ENCODE measurements at regions not wholly inside any gene's neighbourhood (a gene's known extent, or its start where the extent isn't known, plus 50 kb on each side); places are given as distances from the start of the nearest gene placed in this dataset.
"Not testable (repeated sequence)": the region's sequence is repeated elsewhere in the genome, so short reads cannot be mapped to it uniquely, and the experiment has no call there.

DNA sequence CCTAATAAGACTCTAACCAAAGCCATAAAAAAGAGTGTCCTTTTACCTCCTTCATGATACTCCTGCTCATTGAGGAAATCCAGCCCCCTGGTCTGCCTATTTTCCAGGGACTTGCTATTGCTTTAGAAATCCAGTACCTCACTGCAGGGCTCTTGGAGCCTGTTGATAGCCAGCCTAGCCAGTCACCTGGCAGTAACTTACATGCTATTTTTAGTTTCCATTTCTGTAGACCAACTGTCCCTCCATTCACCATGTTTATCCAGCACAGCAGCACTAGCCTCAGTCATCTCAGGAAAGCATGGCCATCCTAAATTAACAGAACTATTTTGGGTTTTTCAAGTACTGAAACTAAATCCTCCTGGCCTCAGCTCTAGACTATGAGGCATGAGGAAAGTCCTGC, 91.5 kb upstream of the PHF24 start:
- H3K4me3 Mint-ChIP-seq = no peak overlapping the region
- peaks cover 11% of the 10 kb centered on the region for H3K9me3 Mint-ChIP-seq
- POLR2A ChIA-PET = no interaction called here
- no peaks in the 10 kb centered on the region for H3K36me3 Mint-ChIP-seq (ENCODE audit: low read depth)
- TF ChIP-seq, protein P1, sequence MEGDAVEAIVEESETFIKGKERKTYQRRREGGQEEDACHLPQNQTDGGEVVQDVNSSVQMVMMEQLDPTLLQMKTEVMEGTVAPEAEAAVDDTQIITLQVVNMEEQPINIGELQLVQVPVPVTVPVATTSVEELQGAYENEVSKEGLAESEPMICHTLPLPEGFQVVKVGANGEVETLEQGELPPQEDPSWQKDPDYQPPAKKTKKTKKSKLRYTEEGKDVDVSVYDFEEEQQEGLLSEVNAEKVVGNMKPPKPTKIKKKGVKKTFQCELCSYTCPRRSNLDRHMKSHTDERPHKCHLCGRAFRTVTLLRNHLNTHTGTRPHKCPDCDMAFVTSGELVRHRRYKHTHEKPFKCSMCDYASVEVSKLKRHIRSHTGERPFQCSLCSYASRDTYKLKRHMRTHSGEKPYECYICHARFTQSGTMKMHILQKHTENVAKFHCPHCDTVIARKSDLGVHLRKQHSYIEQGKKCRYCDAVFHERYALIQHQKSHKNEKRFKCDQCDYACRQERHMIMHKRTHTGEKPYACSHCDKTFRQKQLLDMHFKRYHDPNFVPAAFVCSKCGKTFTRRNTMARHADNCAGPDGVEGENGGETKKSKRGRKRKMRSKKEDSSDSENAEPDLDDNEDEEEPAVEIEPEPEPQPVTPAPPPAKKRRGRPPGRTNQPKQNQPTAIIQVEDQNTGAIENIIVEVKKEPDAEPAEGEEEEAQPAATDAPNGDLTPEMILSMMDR (IDR thresholded peaks at IDR 0.05) = no peak
- ATAC-seq (no peak), DNase-seq (no peak)
- H3K27ac Mint-ChIP-seq = no peak overlapping the region
- no peaks in the 10 kb centered on the region for H3K4me1 Mint-ChIP-seq (ENCODE audit: low read depth)
- CTCF ChIA-PET = interaction anchor here (1.0 kb wide), 1 partner anchor 9 kb away, joined by 3 read pairs; no protein-coding TSS in a partner anchor
- peaks cover 14% of the 10 kb centered on the region for H3K27me3 Mint-ChIP-seq
- intact Hi-C loops (cut with micrococcal nuclease) = no loop called here

DNA sequence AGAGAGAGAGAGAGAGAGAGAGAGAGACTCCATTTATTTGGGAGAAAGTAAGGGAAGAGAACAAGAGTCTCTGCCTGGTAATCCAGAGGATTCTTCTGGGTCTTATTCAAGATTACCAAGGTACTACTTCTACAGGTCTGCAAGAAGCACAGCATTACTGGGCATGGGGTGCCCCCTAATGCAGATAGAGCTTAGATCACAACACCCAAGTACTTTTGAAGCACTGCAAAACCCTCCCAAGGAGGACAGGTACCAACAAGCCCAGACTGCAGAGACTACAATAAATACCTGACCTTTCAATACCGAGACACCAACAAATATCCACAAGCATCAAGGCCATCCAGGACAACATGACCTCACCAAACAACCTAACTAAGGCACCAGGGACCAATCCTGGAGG, 94.7 kb upstream of the PHF24 start:
- H3K4me1 Mint-ChIP-seq (ENCODE audit: low read depth) = no peaks in the 10 kb centered on the region
- no peak for DNase-seq
- peaks cover 22% of the 10 kb centered on the region for H3K27me3 Mint-ChIP-seq
- no peak overlapping the region for H3K27ac Mint-ChIP-seq
- CTCF ChIA-PET = interaction anchor here (1.3 kb wide), 1 partner anchor 20 kb away, joined by 3 read pairs; no protein-coding TSS in a partner anchor
- POLR2A ChIA-PET = no interaction called here
- no peak for ATAC-seq
- intact Hi-C loops (cut with micrococcal nuclease) = no loop called here
- H3K36me3 Mint-ChIP-seq (ENCODE audit: low read depth) = no peaks in the 10 kb centered on the region
- H3K9me3 Mint-ChIP-seq = peaks cover 18% of the 10 kb centered on the region
- no peak overlapping the region for H3K4me3 Mint-ChIP-seq
- TF ChIP-seq, protein P1 (IDR thresholded peaks at IDR 0.05) = no peak

DNA sequence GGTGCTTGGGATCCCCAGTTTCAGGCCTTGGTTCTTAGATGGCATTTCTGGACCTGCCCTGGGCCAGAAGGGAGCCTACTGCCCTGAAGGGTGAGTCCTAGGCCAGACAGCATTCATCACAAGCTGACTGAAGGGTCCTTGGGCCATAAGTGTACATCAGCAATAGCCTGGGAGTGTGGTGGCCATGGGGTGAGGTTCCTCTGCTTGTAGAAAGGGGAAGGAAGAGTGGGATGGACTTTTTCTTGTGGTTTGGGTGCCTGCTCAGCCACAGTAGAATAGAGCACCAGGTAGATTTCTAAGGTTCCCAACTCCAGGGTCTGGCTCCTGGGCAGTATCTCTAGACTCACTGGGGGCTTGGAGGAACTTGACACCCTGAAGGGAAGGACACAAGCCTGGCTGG, 95.2 kb upstream of the PHF24 start:
- ChIA-PET CTCF (no interaction called here), POLR2A (no interaction called here)
- no peaks in the 10 kb centered on the region for H3K4me1 Mint-ChIP-seq (ENCODE audit: low read depth)

DNA sequence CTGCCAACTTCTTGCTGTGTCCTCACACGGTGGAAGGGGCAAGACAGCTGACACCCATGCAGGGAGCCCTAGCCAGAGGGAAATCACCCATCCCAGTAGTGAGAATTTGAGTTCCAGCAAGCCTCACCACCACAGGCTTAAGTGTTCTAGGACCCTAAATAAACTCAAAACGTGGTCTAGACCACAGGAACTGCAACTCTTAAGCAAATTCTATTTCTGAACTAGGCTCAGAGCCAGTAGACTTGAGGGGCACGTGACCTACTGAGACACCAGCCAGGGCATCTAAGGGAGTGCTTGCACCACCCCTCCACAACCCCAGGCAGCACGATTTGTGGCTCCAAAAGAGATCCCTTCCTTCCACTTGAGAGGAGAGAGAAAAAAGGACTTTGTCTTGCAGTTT, 96.0 kb upstream of the PHF24 start:
- peaks cover 21% of the 10 kb centered on the region for H3K9me3 Mint-ChIP-seq
- TF ChIP-seq, protein P1 (IDR thresholded peaks at IDR 0.05) = no peak
- DNase-seq (no peak), ATAC-seq (no peak)
- intact Hi-C loops (cut with micrococcal nuclease) = no loop called here
- no peaks in the 10 kb centered on the region for H3K36me3 Mint-ChIP-seq (ENCODE audit: low read depth)
- POLR2A ChIA-PET = no interaction called here
- H3K4me3 Mint-ChIP-seq = no peak overlapping the region
- H3K27me3 Mint-ChIP-seq = peaks cover 22% of the 10 kb centered on the region
- no peaks in the 10 kb centered on the region for H3K4me1 Mint-ChIP-seq (ENCODE audit: low read depth)
- CTCF ChIA-PET = no interaction called here
- H3K27ac Mint-ChIP-seq = no peak overlapping the region

More for the DNA sequence above, 95.2 kb upstream of the PHF24 start:
- DNase-seq (no peak), ATAC-seq (no peak)
- peaks cover 21% of the 10 kb centered on the region for H3K9me3 Mint-ChIP-seq
- no peak overlapping the region for H3K4me3 Mint-ChIP-seq
- TF ChIP-seq, protein P1 (IDR thresholded peaks at IDR 0.05) = no peak
- H3K27me3 Mint-ChIP-seq = peaks cover 22% of the 10 kb centered on the region
- no peak overlapping the region for H3K27ac Mint-ChIP-seq
- intact Hi-C loops (cut with micrococcal nuclease) = no loop called here
- H3K36me3 Mint-ChIP-seq (ENCODE audit: low read depth) = no peaks in the 10 kb centered on the region

DNA sequence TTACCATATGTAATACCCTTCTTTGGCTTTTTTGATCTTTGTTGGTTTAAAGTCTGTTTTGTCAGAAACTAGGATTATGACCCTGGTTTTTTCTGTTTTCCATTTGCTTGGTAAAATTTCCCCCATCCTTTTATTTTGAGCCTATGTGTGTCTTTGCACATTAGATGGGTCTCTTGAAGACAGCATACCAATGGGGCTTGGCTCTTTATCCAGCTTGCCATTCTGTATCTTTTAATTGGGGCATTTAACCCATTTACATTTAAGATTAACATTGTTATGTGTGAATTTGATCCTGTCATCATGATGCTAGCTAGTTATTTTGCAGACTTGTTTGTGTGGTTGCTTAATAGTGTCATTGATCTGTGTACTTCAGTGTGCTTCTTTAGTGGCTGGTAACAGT, 103.1 kb upstream of the PHF24 start:
- DNase-seq; POLR2A ChIA-PET; H3K4me1 Mint-ChIP-seq (ENCODE audit: low read depth); H3K4me3 Mint-ChIP-seq; ATAC-seq; H3K27ac Mint-ChIP-seq; H3K36me3 Mint-ChIP-seq (ENCODE audit: low read depth); CTCF ChIA-PET; intact Hi-C loops (cut with micrococcal nuclease): not testable (repeated sequence)
- peaks cover 11% of the 10 kb centered on the region for H3K9me3 Mint-ChIP-seq
- H3K27me3 Mint-ChIP-seq = peaks cover 19% of the 10 kb centered on the region

DNA sequence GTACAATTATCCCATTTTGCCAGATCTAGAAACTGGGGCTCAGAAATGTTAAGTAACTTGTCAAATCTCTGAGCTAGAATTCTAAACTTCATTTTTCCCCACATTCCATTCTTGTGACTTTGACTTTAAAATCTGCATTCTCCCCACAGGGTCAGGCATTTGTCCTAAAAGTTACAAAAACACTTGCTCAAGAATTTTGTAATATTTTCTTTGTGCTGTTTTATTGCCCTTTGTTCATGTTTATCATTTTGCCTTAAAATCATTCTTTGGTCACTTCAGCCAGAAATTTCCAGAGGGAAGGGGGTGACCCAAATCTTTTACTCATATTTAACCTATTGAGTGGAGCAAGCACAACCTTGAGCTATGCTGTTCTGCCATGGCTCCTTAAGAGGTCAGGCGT, 120.1 kb upstream of the CCL21 start:
- intact Hi-C loops (cut with micrococcal nuclease) = no loop called here
- POLR2A ChIA-PET = no interaction called here

More for the DNA sequence above, 120.1 kb upstream of the CCL21 start:
- peaks cover 5% of the 10 kb centered on the region for H3K27me3 Mint-ChIP-seq
- DNase-seq = no peak
- TF ChIP-seq, protein P1 (IDR thresholded peaks at IDR 0.05) = no peak
- no peaks in the 10 kb centered on the region for H3K9me3 Mint-ChIP-seq
- no peaks in the 10 kb centered on the region for H3K4me1 Mint-ChIP-seq (ENCODE audit: low read depth)
- CTCF ChIA-PET = no interaction called here
- H3K27ac Mint-ChIP-seq = no peak overlapping the region
- no peak for ATAC-seq
- H3K4me3 Mint-ChIP-seq = no peak overlapping the region
- no peaks in the 10 kb centered on the region for H3K36me3 Mint-ChIP-seq (ENCODE audit: low read depth)

All from activated CD8-positive, alpha-beta T cell treated with anti-CD3 and anti-CD28 coated beads for 36 hours (primary cell).